D721Med (cell line): ENCODE measurements at regions not wholly inside any gene's neighbourhood (a gene's known extent, or its start where the extent isn't known, plus 50 kb on each side); places are given as distances from the start of the nearest gene placed in this dataset.

Source experiments
- DNase-seq: peaks from one replicate; pipeline ENCODE4 v3.0.0; 2011; ENCODE audit warnings: low spot score; ENCODE audit not compliant: insufficient read length
- FAIRE-seq: peaks from 2 replicates; lab custom pipeline; 2011; peaks lifted over from hg19 to GRCh38; lab: Jason Lieb, UNC
- CTCF ChIP-seq: IDR thresholded peaks from 2 replicates; pipeline ENCODE4 v1.5.1; 2012; ENCODE audit warnings: mild to moderate bottlenecking, control low read depth; ENCODE audit not compliant: insufficient read depth; ENCODE audit errors: missing control alignments

GRCh38 chr5:109945097-109945678, 255.5 kb downstream of the MAN2A1 start:
- FAIRE-seq (no peak), DNase-seq (no peak)
- no peak for TF ChIP-seq CTCF

- no peak for TF ChIP-seq CTCF
- no peak for FAIRE-seq
- DNase-seq: no peak
These were observed 256.2 kb downstream of the MAN2A1 start for GRCh38 chr5:109945723-109946480.

- no peak for TF ChIP-seq CTCF
- no peak for DNase-seq
- FAIRE-seq: no peak
These were observed 256.9 kb downstream of the MAN2A1 start for GRCh38 chr5:109946610-109947009.

GRCh38 chr5:109947667-109948066, 257.9 kb downstream of the MAN2A1 start:
- no peak for TF ChIP-seq CTCF
- no peak for DNase-seq
- no peak for FAIRE-seq

GRCh38 chr5:109950634-109951033, 260.9 kb downstream of the MAN2A1 start:
- FAIRE-seq (no peak), DNase-seq (no peak)
- TF ChIP-seq CTCF: no peak

GRCh38 chr5:109951348-109951747, 261.6 kb downstream of the MAN2A1 start:
- FAIRE-seq: no peak
- no peak for TF ChIP-seq CTCF
- no peak for DNase-seq

- FAIRE-seq (no peak), DNase-seq (no peak)
- TF ChIP-seq CTCF: no peak
These were observed 262.0 kb downstream of the MAN2A1 start for GRCh38 chr5:109951758-109952157.
